Left lung (tissue), 4 donors: ENCODE measurements at regions not wholly inside any gene's neighbourhood (a gene's known extent, or its start where the extent isn't known, plus 50 kb on each side); places are given as distances from the start of the nearest gene placed in this dataset.

Source experiments
- ATAC-seq: fragments of 200-7000 bp; cut with Tn5 transposase; one replicate; pipeline ENCODE4 v1.9.1; 2020; ENCODE audit warnings: moderate library complexity
- DNase-seq, 4 donors: peaks; one replicate each; pipeline ENCODE4 v3.0.0-alpha.2; 2013 to 2020
- H3K27ac ChIP-seq, 2 donors: fragments of 200-600 bp; sonication (generic) in 1 of 2; one replicate each; pipeline versions ENCODE4 v1.5.0 to v1.8.0; 2020 to 2021
- H3K27me3 ChIP-seq, 2 donors: fragments of 200-600 bp; sonication (generic) in 1 of 2; one replicate each; pipeline versions ENCODE4 v1.5.0 to v1.8.0; 2020 to 2021
- H3K36me3 ChIP-seq, 2 donors: fragments of 200-600 bp; sonication (generic) in 1 of 2; one replicate each; pipeline versions ENCODE4 v1.5.0 to v1.8.0; 2020 to 2021
- H3K4me1 ChIP-seq, 2 donors: fragments of 200-600 bp; one replicate each; pipeline ENCODE4 v1.8.0; 2021
- H3K4me3 ChIP-seq, 2 donors: fragments of 200-600 bp; sonication (generic) in 1 of 2; one replicate each; pipeline versions ENCODE4 v1.5.0 to v1.8.0; 2020 to 2021; ENCODE audit warnings: mild to moderate bottlenecking in 1 of 2
- H3K9me3 ChIP-seq, 2 donors: fragments of 200-600 bp; sonication (generic) in 1 of 2; one replicate each; pipeline versions ENCODE4 v1.5.0 to v1.8.0; 2020 to 2021
- intact Hi-C, 2 donors: fragments of 100-400 bp; cut with DNase I; formaldehyde crosslinking; loops; one replicate each; pipeline versions ENCODE4 v1.11.2 to v1.14.2; 2022
- TF ChIP-seq, protein P1 (sequence below), 2 donors: fragments of 200-600 bp; sonication (generic) in 1 of 2; IDR thresholded peaks; one replicate each; pipeline versions ENCODE4 v1.5.0 to v1.8.0; 2021; ENCODE audit warnings: antibody characterized with exemption in 2 of 2
- donor health status: DM: no; HTN: yes; CAD: no.
- donor health status: DM: no; HTN: no; CAD: no.

DNA sequence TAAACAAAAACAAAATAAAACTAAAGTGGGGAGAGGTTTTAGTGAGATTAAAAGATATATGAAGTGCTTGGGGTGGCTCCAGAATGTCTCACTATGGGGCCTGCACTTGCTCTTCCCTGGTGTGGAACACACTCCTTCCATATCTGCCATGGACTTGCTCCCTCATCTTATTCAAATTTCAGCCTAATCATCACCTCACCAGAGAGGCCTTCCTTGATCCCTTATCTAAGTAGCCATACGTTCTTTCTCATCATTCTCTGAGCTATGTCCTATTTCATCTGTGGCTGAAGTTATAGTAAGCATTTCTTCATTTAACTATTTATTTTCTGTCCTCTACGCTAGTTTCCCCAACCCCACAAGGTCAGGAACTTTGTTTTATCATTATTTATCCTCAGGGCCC, 511.7 kb downstream of the NTRK3 start:
- no peaks in the 10 kb centered on the region for H3K36me3 ChIP-seq
- no peaks in the 10 kb centered on the region for H3K4me1 ChIP-seq
- intact Hi-C loops = no loop called here
- no peak overlapping the region for H3K27ac ChIP-seq
- DNase-seq (no peak), ATAC-seq (no peak)
- H3K9me3 ChIP-seq = no peaks in the 10 kb centered on the region
- H3K4me3 ChIP-seq = no peak overlapping the region
- TF ChIP-seq, protein P1, sequence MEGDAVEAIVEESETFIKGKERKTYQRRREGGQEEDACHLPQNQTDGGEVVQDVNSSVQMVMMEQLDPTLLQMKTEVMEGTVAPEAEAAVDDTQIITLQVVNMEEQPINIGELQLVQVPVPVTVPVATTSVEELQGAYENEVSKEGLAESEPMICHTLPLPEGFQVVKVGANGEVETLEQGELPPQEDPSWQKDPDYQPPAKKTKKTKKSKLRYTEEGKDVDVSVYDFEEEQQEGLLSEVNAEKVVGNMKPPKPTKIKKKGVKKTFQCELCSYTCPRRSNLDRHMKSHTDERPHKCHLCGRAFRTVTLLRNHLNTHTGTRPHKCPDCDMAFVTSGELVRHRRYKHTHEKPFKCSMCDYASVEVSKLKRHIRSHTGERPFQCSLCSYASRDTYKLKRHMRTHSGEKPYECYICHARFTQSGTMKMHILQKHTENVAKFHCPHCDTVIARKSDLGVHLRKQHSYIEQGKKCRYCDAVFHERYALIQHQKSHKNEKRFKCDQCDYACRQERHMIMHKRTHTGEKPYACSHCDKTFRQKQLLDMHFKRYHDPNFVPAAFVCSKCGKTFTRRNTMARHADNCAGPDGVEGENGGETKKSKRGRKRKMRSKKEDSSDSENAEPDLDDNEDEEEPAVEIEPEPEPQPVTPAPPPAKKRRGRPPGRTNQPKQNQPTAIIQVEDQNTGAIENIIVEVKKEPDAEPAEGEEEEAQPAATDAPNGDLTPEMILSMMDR (IDR thresholded peaks at IDR 0.05) = no peak
- no peaks in the 10 kb centered on the region for H3K27me3 ChIP-seq

DNA sequence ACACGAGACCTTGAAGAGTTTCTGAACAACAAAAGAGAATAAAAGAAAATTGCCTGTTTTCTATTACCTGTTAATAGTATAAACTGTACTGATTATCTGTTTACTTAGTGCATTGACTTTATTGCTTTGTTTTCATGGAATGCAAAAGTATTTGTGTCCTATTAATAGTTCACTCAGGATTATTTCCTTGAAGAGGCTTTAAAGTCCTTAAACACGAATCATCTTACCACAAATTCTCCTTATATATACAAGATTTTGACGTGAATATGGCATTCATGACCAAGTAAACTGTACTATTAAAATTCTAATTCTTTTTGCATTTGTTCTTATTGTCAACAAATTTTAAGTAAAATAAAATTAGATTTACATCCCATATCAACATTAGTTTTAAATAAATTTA, 513.0 kb downstream of the NTRK3 start:
- H3K9me3 ChIP-seq = no peaks in the 10 kb centered on the region
- H3K36me3 ChIP-seq = no peaks in the 10 kb centered on the region
- intact Hi-C loops = no loop called here
- H3K27ac ChIP-seq = no peak overlapping the region
- ATAC-seq (no peak), DNase-seq (no peak)
- no peaks in the 10 kb centered on the region for H3K4me1 ChIP-seq
- no peaks in the 10 kb centered on the region for H3K27me3 ChIP-seq
- TF ChIP-seq, protein P1 (IDR thresholded peaks at IDR 0.05) = no peak
- no peak overlapping the region for H3K4me3 ChIP-seq

DNA sequence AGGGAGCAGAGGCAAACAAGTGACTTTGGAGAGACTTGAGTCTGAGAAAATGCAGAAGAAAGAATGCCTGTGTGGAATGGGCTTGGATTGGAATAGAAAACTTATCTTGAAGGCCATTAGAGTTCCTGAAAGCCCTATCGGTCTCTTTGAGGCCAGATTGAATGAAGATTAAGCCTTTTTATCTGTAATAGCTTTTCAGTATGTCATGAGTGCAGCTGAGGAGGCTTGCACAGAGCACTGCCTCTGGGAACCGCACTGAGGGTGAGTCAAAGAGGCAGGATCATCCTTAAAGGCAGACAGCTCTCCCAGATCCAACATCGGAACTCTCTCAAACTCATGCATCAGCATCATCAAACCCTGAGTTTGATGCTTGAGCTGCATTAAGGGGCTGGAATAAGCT, 515.2 kb downstream of the NTRK3 start:
- no peaks in the 10 kb centered on the region for H3K9me3 ChIP-seq
- H3K36me3 ChIP-seq = no peaks in the 10 kb centered on the region
- no peak overlapping the region for H3K4me3 ChIP-seq
- intact Hi-C loops = no loop called here
- H3K4me1 ChIP-seq = no peaks in the 10 kb centered on the region
- H3K27ac ChIP-seq = no peak overlapping the region
- DNase-seq = no peak
- no peak for ATAC-seq
- TF ChIP-seq, protein P1 (IDR thresholded peaks at IDR 0.05) = no peak
- H3K27me3 ChIP-seq = no peaks in the 10 kb centered on the region

DNA sequence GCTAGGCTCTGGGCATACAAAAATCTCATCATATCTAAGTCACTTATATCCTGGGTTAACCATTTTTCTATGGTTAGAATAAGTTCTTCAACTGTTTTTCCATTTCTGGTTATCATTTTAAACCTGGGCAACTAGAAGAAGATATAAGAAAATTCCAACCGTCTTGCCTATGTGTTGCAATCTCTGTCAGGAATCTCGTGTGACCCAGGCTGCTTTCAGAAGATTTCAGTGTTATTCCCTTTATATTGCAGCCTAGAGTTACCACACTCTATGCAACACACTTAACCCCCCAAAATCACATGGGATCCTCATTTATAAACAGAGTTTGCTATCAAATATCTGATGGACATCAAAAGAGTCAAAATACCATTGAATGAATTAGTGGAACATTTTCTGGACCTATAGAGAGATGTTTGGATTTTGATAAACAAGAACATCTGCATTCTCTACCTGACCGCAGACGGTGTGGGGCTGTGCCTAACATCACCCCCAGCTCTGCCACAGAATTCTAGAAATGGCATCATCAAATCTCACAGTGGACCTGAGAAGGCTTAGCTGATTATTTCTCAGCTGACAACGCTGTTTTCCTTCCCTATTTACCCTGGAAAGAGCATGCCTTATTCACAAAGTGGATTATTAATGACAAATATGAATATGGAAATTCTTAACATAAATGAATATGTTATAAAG, 515.7 kb downstream of the NTRK3 start:
- H3K27ac ChIP-seq = no peak overlapping the region
- H3K4me3 ChIP-seq = no peak overlapping the region
- H3K36me3 ChIP-seq = no peaks in the 10 kb centered on the region
- intact Hi-C loops = no loop called here
- no peaks in the 10 kb centered on the region for H3K27me3 ChIP-seq
- no peak for DNase-seq
- no peak for ATAC-seq
- H3K4me1 ChIP-seq = no peaks in the 10 kb centered on the region
- no peaks in the 10 kb centered on the region for H3K9me3 ChIP-seq
- TF ChIP-seq, protein P1 (IDR thresholded peaks at IDR 0.05) = no peak

DNA sequence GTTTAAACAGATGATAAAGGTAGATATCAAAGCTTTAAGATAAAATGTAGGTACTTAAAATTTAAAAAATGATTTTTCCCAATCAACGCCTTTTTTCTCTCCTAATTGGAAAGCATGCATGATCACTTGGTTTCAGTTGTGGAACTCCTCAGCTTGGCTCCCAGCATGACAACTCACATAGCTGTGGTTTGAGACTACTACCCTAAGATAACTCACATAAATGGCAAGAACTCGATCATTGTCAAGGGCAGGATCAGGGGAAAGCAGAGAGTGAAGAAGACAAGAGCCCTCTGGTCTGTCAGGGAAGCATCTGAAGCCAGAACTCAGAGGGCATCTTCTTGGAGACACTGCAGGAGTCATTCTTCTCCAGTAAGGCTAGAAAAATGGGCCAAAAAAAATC, 516.7 kb downstream of the NTRK3 start:
- TF ChIP-seq, protein P1 (IDR thresholded peaks at IDR 0.05) = no peak
- Histone ChIP-seq H3K9me3 (no peaks in the 10 kb centered on the region), H3K4me3 (no peak overlapping the region), H3K27me3 (no peaks in the 10 kb centered on the region), H3K36me3 (no peaks in the 10 kb centered on the region), H3K27ac (no peak overlapping the region), H3K4me1 (no peaks in the 10 kb centered on the region)
- intact Hi-C loops = no loop called here
- ATAC-seq = no peak
- no peak for DNase-seq
